Smooth muscle cell (in vitro differentiated cells): ENCODE measurements at regions not wholly inside any gene's neighbourhood (a gene's known extent, or its start where the extent isn't known, plus 50 kb on each side); places are given as distances from the start of the nearest gene placed in this dataset.
"Not testable (repeated sequence)": the region's sequence is repeated elsewhere in the genome, so short reads cannot be mapped to it uniquely, and the experiment has no call there.

Experiments used
- DNase-seq: peaks from one replicate; lab custom pipeline; 2025; ENCODE audit not compliant: unreplicated experiment; lab: John Stamatoyannopoulos, UW
- H2AFZ ChIP-seq: fragments of 200-600 bp; sonication (generic); 2 replicates; pipeline ENCODE4 v1.6.0; 2016; ENCODE audit warnings: antibody characterized with exemption, low read depth, mild to moderate bottlenecking
- H3F3A ChIP-seq: fragments of 200-600 bp; sonication (generic); 2 replicates; pipeline ENCODE4 v1.6.0; 2017; ENCODE audit warnings: antibody characterized with exemption, low read depth
- H3K27ac ChIP-seq: fragments of 200-600 bp; sonication (generic); 2 replicates; pipeline ENCODE4 v1.5.1; 2016; ENCODE audit warnings: low read depth, mild to moderate bottlenecking
- H3K27me3 ChIP-seq: fragments of 200-600 bp; sonication (generic); 2 replicates; pipeline ENCODE4 v1.6.1; 2016; ENCODE audit warnings: low read depth, mild to moderate bottlenecking
- H3K36me3 ChIP-seq: fragments of 200-600 bp; sonication (generic); 2 replicates; pipeline ENCODE4 v1.5.1; 2016; ENCODE audit warnings: low read depth
- H3K4me1 ChIP-seq: fragments of 200-600 bp; sonication (generic); 2 replicates; pipeline ENCODE4 v1.5.1; 2016; ENCODE audit warnings: low read depth
- H3K4me2 ChIP-seq: fragments of 200-600 bp; sonication (generic); 2 replicates; pipeline ENCODE4 v1.6.0; 2016; ENCODE audit warnings: mild to moderate bottlenecking
- H3K4me3 ChIP-seq: fragments of 200-600 bp; sonication (generic); 2 replicates; pipeline ENCODE4 v1.5.1; 2016; ENCODE audit warnings: mild to moderate bottlenecking
- H3K79me2 ChIP-seq: fragments of 200-600 bp; sonication (generic); 2 replicates; pipeline ENCODE4 v1.6.0; 2016; ENCODE audit warnings: low read depth, mild to moderate bottlenecking
- H3K9ac ChIP-seq: fragments of 200-600 bp; sonication (generic); 2 replicates; pipeline ENCODE4 v1.6.0; 2016; ENCODE audit warnings: low read depth
- H3K9me3 ChIP-seq: fragments of 200-600 bp; sonication (generic); replicated peaks from 2 replicates; pipeline ENCODE4 v1.5.1; 2016; ENCODE audit warnings: low read depth
- H4K20me1 ChIP-seq: fragments of 200-600 bp; sonication (generic); 2 replicates; pipeline ENCODE4 v1.6.0; 2016; ENCODE audit warnings: low read depth
- CTCF ChIP-seq: fragments of 200-600 bp; sonication (generic); IDR thresholded peaks from 2 replicates; pipeline ENCODE4 v1.5.1; 2017; ENCODE audit warnings: borderline replicate concordance, mild to moderate bottlenecking, antibody characterized with exemption; ENCODE audit not compliant: insufficient read depth, poor library complexity, severe bottlenecking
- WGBS: methylation state at CpG from one replicate; pipeline ENCODE4 v1.1.7; 2016; ENCODE audit warnings: low lambda C conversion rate; 5-methylcytosine and 5-hydroxymethylcytosine counted together

GRCh38 chr13:100788540-100788939, 113.9 kb upstream of the TMTC4 start:
- Histone ChIP-seq H4K20me1 (no peaks in the 10 kb centered on the region), H3K36me3 (no peaks in the 10 kb centered on the region), H3K4me1 (peaks cover 12% of the 10 kb centered on the region), H3F3A (no peaks in the 10 kb centered on the region), H3K9ac (no peak overlapping the region), H3K79me2 (no peaks in the 10 kb centered on the region), H3K27me3 (no peaks in the 10 kb centered on the region), H3K27ac (no peak overlapping the region), H2AFZ (no peak overlapping the region), H3K4me2 (no peak overlapping the region), H3K4me3 (no peak overlapping the region), H3K9me3 (no peaks in the 10 kb centered on the region)
- TF ChIP-seq CTCF = no peak
- DNase-seq = no peak
- 94% methylated on average over 1 of the region's 1 CpG for WGBS

GRCh38 chr13:100787899-100788298, 113.3 kb upstream of the TMTC4 start:
- H3K27me3 ChIP-seq = peaks cover 2% of the 10 kb centered on the region
- H3K36me3 ChIP-seq = no peaks in the 10 kb centered on the region
- H3K4me1 ChIP-seq = peaks cover 12% of the 10 kb centered on the region
- H3K27ac ChIP-seq = no peak overlapping the region
- H3K9ac ChIP-seq = no peak overlapping the region
- H3K9me3 ChIP-seq = no peaks in the 10 kb centered on the region
- no peak overlapping the region for H3K4me3 ChIP-seq
- H3K79me2 ChIP-seq = no peaks in the 10 kb centered on the region
- no peak overlapping the region for H3K4me2 ChIP-seq
- WGBS = 86% methylated on average over 1 of the region's 1 CpG
- H4K20me1 ChIP-seq = no peaks in the 10 kb centered on the region
- DNase-seq = no peak
- H2AFZ ChIP-seq = no peak overlapping the region
- no peak for TF ChIP-seq CTCF
- no peaks in the 10 kb centered on the region for H3F3A ChIP-seq

- H3K9me3 ChIP-seq, DNase-seq, H3K36me3 ChIP-seq, H3F3A ChIP-seq, H3K4me3 ChIP-seq, H3K4me1 ChIP-seq, H3K27ac ChIP-seq, H3K9ac ChIP-seq, H3K27me3 ChIP-seq, H2AFZ ChIP-seq, H3K79me2 ChIP-seq, H3K4me2 ChIP-seq, H4K20me1 ChIP-seq: not testable (repeated sequence)
- 34% methylated on average over 2 of the region's 2 CpGs for WGBS
These were observed 102.1 kb upstream of the TMTC4 start for GRCh38 chr13:100776686-100777085.

- H2AFZ ChIP-seq = no peak overlapping the region
- H3K27ac ChIP-seq = no peak overlapping the region
- peaks cover 3% of the 10 kb centered on the region for H3K36me3 ChIP-seq
- 67% methylated on average over 13 of the region's 13 CpGs for WGBS
- H3K9me3 ChIP-seq = no peaks in the 10 kb centered on the region
- H3F3A ChIP-seq = no peaks in the 10 kb centered on the region
- H4K20me1 ChIP-seq = no peaks in the 10 kb centered on the region
- TF ChIP-seq CTCF = no peak
- no peaks in the 10 kb centered on the region for H3K4me1 ChIP-seq
- no peak overlapping the region for H3K9ac ChIP-seq
- H3K27me3 ChIP-seq = no peaks in the 10 kb centered on the region
- no peak overlapping the region for H3K4me3 ChIP-seq
- DNase-seq = no peak
- no peak overlapping the region for H3K4me2 ChIP-seq
- H3K79me2 ChIP-seq = no peaks in the 10 kb centered on the region
These were observed 99.5 kb upstream of the TMTC4 start for GRCh38 chr13:100773923-100774663.
